Endometrium (tissue), 2 donors: ENCODE measurements at regions not wholly inside any gene's neighbourhood (a gene's known extent, or its start where the extent isn't known, plus 50 kb on each side); places are given as distances from the start of the nearest gene placed in this dataset.
A peak's percentile ranks its signal among the peaks of the same experiment; 100 is the strongest.

Source experiments
- FAIRE-seq: peaks from 2 replicates; lab custom pipeline; 2012; peaks lifted over from hg19 to GRCh38; lab: Jason Lieb, UNC
- donor health status: control.
- donor health status: control.

DNA sequence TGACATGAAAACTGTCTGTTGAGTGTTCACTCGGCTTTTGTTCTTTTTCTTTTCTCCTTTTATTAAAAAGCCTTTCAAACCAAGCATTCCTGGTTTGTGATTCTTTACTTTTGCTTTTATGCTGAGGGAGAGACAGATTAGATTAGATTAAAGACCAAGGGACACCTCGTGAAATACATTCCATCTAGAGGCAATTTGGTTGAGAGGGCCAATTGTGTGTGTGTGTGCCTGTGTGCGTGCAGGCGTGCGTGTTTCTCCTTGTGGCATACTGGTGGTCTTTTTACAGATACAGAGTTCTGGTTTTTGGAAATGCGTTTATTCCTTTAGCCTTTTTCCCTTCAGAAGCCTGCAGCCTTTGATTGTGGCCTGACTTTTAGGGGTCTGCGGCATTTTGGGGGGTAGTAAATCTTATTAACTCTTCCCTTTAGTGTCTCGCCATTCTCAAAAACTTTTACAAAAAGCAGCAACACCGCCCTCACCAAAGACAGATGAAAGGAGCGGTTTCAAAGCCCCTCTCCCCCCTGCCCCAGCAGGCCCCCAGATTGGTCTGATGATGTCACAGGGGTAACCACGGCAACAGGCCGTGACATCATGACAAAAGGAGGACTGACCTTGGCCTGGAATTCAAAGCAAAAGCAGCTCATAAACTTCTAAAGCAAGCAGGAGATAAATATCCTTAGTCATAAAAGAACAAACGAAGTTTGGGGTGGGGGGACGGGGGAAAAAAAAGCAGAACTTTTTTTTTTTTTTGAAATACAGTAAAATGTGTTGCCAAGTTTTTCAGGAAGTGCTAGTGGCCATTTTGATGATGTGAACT lies 84.1 kb upstream of the TBX3 start:
- FAIRE-seq = peak; percentile 98

DNA sequence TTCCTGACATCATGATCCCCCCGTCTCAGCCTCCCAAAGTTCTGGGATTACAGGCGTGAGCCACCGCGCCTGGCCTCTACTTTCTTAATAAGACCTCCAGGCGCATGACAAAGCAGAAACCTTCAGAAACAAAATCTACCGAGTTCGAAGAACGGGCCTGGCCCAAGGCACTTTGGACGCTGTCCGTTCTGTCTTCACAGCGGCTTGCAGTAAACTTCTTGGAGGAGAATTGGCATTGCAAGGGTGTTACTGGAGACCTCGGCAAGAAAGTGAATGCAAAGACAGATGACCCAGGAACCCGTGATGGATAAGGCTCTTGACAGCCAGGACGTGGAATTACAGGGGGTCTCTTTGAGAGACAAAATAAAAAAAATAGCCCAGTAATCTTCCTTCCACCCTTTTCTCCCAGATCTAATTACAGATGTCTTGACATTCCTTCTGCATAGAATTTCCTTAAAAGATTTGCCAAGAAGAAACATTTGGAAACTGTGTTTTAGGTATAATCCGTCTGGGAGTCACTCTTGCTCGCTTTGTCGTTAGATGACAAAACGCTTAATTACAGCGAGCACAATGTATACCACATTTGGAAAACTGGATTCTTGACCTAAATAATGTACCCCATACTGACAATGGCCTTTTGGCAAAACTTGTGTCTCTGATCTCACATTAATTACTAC lies 83.2 kb upstream of the TBX3 start:
- no peak for FAIRE-seq

DNA sequence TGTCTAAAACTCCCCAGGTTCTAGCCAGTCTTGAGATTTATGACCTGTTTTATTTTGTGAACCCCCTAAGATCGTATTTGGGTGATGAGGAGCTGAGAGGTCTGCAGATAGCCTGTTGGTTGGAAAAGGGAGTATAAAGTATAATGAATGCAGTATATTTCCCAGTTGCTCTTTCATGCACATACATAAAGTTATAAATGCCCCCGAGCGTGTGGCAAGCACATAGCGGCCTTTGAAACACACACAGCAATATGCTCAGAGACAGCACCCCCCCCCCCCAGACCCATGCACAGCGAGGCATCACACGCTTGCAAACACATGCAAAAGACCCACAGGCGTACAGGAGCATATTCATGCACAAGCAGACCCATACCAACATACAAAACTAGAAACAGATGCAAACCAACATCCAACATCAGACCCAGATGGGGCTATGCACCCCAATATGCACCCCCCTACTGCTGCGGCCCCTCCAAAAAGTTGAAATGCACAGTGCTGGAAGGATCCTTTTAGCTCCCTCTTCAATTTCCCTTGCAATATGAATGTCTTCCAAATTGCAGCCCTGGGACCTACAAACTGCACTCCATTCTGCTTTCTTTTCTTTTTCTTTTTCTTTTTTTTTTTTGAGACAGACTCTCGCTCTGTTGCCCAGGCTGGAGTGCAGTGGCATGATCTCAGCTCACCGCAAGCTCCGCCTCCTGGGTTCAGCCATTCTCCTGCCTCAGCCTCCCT lies 82.2 kb upstream of the TBX3 start:
- FAIRE-seq = no peak

DNA sequence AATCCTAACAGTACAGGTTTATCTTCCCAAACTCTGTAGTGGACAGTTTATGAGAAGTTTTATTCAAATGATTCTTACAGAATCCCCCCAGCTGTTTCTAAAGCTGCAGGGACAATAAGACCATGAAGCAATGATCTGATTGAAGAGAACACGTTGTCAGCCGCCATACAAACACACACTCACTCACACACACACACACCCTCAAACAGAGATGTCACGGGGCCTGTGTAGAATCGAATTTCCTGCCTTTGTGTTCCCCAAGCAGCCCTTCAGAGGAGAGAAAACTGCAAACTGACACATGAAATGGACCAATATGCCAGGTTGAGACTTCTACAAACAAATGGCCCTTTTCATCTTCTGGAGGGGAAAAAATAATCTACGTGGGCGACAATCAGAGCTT lies 80.5 kb upstream of the TBX3 start:
- no peak for FAIRE-seq

- no peak for FAIRE-seq
These were observed 78.6 kb upstream of the TBX3 start for GRCh38 chr12:114762490-114763110.

DNA sequence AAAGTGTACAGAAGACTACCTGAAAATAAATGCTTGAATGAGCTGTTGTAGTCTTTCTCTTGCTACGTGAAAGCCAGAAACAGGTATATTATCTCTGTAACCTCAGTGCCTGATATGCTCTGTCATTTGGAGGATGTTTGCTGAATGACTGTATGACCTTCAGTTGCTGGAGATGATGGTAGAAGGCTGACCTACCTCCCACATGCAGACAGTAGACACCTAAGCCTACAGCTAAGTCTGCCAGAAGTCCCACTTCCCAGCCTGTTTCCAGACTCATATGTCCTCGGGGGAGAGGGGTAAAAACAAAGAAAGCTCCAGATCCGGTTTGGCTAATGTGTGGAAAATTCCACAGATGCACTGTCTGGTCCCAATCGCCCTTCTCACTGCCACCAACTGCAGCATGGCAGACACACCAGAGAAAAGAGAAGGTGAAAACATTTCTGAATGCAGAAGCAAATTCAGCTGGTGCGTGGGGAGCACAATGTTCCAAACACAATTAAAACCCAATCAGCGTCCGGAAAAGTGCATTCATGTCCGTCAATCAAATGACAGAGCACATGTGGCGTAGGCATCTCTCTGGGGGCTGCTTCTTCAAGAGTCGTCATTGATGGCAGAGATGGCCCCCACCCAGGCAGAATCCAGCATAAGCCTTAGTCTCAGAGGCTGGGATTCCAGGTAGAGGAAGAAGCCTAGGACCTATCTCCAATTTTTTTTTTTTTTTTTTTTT lies 76.3 kb upstream of the TBX3 start:
- FAIRE-seq = no peak

DNA sequence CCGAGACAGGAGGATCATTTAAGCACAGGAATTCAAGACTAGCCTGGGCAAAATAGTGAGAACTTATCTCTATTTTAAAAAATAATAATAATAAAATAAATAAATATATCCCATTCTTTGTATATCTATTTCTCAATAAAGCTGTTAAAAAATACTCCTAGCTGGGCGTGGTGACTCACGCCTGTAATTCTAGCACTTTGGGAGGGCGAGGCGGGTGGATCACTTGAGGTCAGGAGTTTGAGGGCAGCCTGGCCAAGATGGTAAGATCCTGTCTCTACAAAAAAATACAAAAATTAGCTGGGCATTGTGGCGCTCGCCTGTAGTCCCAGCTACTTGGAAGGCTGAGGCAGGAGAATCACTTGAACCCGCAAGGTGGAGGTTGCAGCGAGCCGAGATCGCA lies 75.7 kb upstream of the TBX3 start:
- FAIRE-seq = no peak

GRCh38 chr12:114757684-114758325 lies 73.8 kb upstream of the TBX3 start:
- FAIRE-seq = no peak

- no peak for FAIRE-seq
These were observed 68.2 kb upstream of the TBX3 start for GRCh38 chr12:114752217-114752616.

- FAIRE-seq = no peak
These were observed 67.7 kb upstream of the TBX3 start for GRCh38 chr12:114751712-114752111.

DNA sequence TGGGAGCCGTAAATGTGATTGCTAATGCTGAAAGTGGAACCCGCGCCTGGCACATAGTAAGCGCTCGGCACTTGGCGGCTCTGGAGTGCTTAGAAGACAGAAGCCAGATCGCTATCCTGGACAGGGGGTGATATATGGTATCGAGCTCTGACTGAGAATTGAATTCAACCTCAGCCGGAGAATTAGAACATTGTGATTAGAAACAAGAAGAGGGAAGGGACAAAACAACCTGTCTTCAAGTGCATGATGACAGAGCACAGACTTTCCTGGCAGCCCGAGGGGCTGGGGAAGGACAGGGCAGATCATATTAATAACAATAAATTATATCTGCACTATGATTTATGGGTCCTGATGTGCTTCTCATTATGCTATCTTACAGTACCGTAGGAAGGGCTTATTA lies 66.9 kb upstream of the TBX3 start:
- no peak for FAIRE-seq

GRCh38 chr12:114749065-114749464 lies 65.1 kb upstream of the TBX3 start:
- no peak for FAIRE-seq

DNA sequence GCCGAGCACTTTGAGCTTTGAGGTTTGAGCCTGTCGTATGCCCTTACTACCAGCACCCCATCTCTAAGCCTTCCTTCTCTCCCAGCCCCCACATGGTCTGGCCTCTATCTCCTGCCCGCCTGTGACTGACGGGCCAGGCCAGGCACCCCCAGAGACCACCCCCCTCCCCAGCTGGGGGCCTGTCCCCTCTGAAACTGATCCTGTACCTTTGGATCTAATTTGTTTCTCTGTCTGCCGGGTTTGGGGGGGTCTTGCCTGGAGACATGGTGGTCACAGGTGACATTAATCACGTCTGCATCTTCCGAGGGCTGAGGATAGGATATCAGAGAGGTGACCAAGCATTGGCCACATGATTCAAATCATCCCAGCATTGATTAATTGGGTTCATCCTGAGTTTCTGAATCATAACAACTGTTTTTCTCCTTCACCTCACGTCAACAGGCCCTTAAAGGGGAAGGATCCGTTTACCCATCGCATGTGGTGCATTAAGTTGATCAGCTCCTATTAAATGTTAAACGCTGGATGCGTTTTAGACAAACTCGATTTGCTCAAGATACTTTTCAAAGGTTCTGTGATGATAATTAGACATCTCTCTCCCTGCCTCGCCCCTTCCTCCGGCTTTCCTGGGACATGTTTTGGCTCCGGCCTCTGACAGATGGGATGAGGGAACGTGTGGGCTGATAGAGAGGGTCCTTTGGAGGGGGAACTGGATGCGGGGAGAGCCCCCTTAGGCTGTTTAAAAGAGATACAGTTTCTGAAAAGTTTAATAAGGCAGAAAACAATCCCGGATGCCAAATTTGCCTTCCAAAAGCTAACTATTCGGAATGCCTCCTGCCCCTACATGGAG lies 63.3 kb upstream of the TBX3 start:
- FAIRE-seq = no peak

DNA sequence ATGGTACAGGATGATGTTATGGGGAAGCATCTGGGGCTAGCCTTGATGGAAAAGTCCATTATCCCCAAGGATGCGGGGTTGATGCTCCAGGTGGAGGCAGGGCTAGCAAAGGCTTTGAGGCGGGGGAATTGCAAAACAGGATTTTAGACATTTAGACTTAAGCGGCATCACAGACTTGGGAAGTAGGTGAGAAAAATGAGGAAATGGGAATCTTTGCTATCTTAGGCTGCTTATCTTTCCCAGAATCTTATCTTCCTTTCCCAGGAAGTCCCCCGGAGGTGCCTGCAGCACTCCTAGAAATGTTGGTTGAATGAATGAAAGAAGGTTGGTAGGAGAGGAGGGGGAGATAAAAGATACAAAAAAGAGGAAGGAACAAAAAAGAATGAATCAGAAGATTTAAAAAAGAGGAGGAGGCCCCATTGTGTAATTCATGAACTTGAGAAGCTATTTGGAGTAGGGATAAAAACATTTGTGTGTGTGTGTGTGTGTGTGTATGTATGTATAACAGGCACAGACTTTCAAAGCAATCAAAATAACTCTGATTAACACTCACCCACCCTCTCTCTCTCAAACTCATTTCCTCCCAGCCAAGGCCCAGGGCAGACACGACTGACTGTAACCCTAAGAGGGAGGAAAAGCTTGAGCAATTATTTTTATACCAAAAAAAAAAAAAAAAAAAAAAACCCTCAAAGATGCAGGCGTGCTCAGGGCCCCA lies 62.5 kb upstream of the TBX3 start:
- no peak for FAIRE-seq

GRCh38 chr12:114744691-114745090 lies 60.7 kb upstream of the TBX3 start:
- no peak for FAIRE-seq

DNA sequence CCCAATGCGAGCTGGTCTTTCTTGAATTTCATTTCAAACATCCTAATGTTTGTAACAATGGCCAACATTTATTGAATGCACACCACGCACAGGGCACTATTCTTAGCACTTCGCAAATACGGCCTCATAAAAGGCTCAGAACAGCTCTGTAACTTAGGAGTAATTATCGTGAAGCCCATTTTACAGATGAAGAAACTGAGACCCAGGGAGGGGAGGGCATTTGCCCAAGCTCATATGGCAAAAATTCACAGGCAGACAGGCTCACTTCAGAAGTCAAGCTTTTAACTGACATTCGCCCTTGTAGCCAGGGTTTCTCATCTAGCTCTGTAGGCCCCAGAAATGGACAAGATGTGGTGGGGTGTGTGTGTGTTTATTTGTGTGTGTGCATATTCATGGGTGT lies 60.3 kb upstream of the TBX3 start:
- FAIRE-seq = no peak

DNA sequence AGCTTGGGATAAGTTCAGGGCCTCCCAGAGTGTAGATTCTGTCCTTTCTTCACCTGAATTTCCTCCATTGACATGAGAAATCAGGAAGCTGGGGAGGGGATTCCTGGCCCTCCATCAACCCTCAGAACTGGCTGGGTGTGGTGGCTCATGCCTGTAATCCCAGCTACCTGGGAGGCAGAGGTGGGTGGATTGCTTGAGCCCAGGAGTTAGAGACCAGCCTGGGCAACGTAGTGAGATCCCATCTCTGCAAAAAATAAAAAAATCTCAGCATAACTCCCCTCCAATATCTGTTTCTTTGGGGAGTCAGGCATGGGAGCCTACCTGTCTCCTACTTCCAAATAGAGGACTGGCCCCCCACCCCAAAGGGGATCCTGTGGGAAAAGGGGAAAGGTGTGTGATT lies 59.8 kb upstream of the TBX3 start:
- FAIRE-seq = no peak

DNA sequence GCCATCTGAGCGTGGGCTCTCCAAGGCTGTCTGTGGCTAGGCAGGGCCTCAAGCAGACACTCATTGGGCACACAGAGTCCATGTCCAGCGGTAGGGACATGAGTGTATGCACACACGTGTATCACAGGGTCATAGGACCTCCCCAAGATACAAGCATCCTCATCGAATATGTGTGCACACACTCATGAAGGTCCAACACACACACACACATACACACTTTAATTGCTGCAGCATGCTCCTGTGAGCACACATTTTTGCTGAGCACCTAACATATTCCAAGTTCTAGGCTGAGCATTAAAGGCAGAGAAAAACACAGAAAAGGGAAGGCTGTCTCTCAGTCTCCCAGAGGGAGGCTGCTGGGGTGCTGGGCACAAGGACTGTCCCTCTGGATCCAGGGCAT lies 59.3 kb upstream of the TBX3 start:
- FAIRE-seq = no peak

DNA sequence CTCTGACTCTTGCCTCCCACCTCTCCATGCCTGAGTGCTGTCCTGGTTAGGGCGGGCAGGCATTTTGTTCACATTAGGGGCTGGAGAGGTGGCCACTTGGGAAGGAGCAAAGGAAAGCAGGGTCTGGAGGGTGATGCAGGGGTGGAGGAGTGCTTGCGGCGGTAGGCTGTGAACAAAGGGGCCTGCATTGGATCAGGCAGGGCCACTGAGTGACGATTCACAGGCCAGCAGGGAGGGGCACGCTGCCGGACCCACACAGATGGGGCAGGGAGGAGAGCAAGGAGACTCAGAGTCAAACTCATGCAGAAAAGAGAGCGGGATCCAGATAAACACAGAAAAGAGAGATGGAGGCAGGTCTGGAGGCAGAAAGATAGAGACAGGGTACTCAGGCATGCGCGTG lies 58.4 kb upstream of the TBX3 start:
- FAIRE-seq = no peak

GRCh38 chr12:114741940-114742339 lies 58.0 kb upstream of the TBX3 start:
- FAIRE-seq = no peak
